ENCODE measurements at regions not wholly inside any gene's neighbourhood (a gene's known extent, or its start where the extent isn't known, plus 50 kb on each side); places are given as distances from the start of the nearest gene placed in this dataset.

DNA sequence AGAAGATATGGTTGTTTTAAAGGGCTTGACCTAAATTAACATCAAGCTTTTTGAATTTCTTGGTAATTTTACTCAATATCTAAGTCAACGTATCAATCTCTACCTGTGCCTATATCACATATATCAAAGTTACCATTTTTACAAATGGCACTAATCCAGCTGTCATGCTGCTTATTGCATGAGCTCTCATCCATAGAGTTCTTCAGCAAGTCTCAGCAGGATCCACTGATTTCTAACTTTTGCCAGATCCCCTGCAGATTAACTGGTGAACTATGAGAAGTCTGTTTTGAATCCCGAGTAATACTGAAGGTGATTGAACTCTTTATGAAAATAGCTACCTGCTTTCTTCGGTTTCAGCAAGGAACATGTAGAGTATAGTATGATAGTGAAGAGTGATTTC is 1239.8 kb upstream of the ACO1 start:
- TF ChIP-seq CTCF (IDR thresholded peaks at IDR 0.05; ENCODE audit: low read depth, low read length, poor library complexity, severe bottlenecking) (no peak), EZH2phosphoT487 (IDR thresholded peaks at IDR 0.05; ENCODE audit: borderline replicate concordance, low read length) (no peak)

All from DOHH2 (cell line).